IPS-20b (cell line): ENCODE measurements at regions not wholly inside any gene's neighbourhood (a gene's known extent, or its start where the extent isn't known, plus 50 kb on each side); places are given as distances from the start of the nearest gene placed in this dataset.
"Not testable (repeated sequence)": the region's sequence is repeated elsewhere in the genome, so short reads cannot be mapped to it uniquely, and the experiment has no call there.

ENCODE experiments used
- H3K27ac ChIP-seq: one replicate; pipeline ENCODE4 v1.5.1; 2013; ENCODE audit warnings: low read length
- H3K27me3 ChIP-seq: 2 replicates; pipeline ENCODE4 v1.6.1; 2013; ENCODE audit warnings: mild to moderate bottlenecking, low read length, inconsistent platforms; ENCODE audit not compliant: insufficient read depth
- H3K36me3 ChIP-seq: 2 replicates; pipeline ENCODE4 v1.6.1; 2013; ENCODE audit warnings: low read depth, mild to moderate bottlenecking, inconsistent platforms, low read length, moderate library complexity; ENCODE audit not compliant: insufficient read depth
- H3K4me1 ChIP-seq: 2 replicates; pipeline ENCODE4 v1.6.1; 2013; ENCODE audit warnings: mild to moderate bottlenecking, control low read depth, inconsistent platforms, low read length, moderate library complexity; ENCODE audit not compliant: insufficient read depth
- H3K4me3 ChIP-seq: 2 replicates; pipeline ENCODE4 v1.5.1; 2013; ENCODE audit warnings: mild to moderate bottlenecking, low read length, inconsistent platforms
- H3K9ac ChIP-seq: 2 replicates; pipeline ENCODE4 v1.6.1; 2013; ENCODE audit warnings: low read depth, mild to moderate bottlenecking, inconsistent platforms, low read length, moderate library complexity
- H3K9me3 ChIP-seq: 2 replicates; pipeline ENCODE4 v1.6.1; 2013; ENCODE audit warnings: mild to moderate bottlenecking, low read depth, low read length, inconsistent platforms; ENCODE audit not compliant: insufficient read depth

DNA sequence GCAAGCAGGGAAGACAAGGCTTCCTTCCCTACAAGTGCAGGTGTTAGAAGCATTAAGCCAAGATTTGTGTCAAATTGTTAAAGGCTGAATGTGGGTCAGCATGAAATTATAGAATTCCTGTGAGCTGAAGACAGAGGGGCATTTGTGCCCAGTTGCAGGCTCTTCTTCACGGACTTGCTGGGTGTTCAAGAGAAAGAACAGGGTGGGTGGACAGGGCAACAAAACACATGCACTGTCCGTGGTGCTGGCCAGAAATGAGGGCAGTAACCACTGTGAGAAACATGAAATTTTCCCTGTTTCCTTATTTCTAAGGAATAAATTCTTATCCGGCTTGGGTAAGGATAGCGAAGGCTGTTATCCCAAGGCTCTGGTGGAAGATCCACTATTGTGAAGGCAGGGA is 579.5 kb upstream of the HTR1E start:
- H3K4me3 ChIP-seq, result no peak overlapping the region

DNA sequence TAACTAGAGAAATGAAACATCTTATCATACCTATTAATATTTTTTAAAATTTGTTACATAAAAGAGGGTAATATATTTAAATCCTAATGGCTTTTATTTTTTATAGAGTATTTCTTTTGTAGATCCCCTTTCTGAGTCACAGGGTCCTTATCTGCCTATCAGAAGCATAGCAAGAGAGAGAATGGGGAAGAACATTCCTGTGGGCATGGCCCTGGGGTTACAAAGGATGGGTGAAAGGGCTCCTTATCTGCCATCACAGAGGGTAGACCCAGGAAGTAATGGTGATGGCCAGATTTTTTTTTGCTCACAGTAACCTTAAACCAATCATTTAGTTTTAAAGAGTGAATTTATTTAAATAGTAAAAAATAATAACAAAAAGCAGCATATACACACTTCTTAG is 582.1 kb upstream of the HTR1E start:
- Histone ChIP-seq H3K9ac (no peak overlapping the region), H3K9me3 (no peaks in the 10 kb centered on the region), H3K4me3 (no peak overlapping the region), H3K27me3 (no peaks in the 10 kb centered on the region), H3K4me1 (no peaks in the 10 kb centered on the region), H3K36me3 (no peaks in the 10 kb centered on the region), H3K27ac (no peak overlapping the region)

More for the DNA sequence above, 579.5 kb upstream of the HTR1E start:
- H3K36me3 ChIP-seq, result no peaks in the 10 kb centered on the region
- H3K27me3 ChIP-seq, result no peaks in the 10 kb centered on the region
- H3K9ac ChIP-seq, result no peak overlapping the region
- no peaks in the 10 kb centered on the region for H3K9me3 ChIP-seq
- H3K4me1 ChIP-seq, result no peaks in the 10 kb centered on the region
- H3K27ac ChIP-seq, result no peak overlapping the region

DNA sequence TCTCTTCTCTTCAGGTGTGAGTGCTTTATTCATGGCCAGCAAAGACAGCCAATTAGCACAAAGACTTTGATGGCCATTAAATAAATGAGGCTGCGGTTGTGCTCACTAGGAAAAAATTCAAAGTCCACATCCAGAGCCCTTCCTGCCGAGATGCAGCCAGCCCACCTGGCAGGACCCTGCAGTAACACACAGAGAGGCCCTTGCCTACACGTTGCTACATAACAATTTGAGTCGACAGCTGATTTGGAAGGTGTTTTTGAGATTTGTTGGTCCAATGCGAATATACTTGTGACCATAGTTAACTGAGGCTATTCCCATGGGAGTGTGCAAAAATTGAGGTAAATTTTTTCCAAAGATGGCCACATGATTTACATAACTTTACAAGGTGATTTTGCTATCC is 605.4 kb upstream of the HTR1E start:
- no peaks in the 10 kb centered on the region for H3K9me3 ChIP-seq

DNA sequence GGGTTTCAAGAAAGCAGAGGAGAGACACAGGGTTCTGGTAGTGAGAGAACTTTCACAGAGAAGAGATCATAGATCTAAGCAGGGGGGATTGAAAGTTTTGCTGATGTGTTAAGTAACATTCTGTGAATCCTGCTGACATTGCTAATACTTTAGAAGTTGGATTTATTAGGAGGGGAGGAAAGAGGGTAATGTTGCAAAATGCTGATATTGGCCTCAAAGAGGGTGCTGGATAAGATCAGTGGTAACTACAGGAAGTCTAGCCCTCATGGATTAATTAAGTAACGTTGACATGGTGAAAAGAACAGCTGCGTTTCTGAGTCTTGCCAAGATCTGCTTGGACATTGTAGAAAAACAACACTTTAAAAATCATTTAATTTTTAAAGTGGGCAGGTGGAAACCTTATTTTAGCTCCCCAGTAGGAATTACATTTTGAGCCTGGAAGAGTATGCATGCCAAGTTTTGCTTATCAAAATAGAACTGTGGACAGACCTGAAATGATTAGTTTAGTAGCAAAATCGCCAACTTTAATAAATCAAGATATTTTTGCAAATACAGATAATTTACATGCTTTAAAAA is 606.0 kb upstream of the HTR1E start:
- Histone ChIP-seq H3K4me3 (no peak overlapping the region), H3K27ac (no peak overlapping the region)

More for the DNA sequence above, 605.4 kb upstream of the HTR1E start:
- no peaks in the 10 kb centered on the region for H3K36me3 ChIP-seq
- H3K27me3 ChIP-seq, result no peaks in the 10 kb centered on the region
- no peak overlapping the region for H3K4me3 ChIP-seq
- H3K9ac ChIP-seq, result no peak overlapping the region
- peaks cover 8% of the 10 kb centered on the region; the same call in 1 of the 2 replicates for H3K4me1 ChIP-seq
- H3K27ac ChIP-seq, result no peak overlapping the region

DNA sequence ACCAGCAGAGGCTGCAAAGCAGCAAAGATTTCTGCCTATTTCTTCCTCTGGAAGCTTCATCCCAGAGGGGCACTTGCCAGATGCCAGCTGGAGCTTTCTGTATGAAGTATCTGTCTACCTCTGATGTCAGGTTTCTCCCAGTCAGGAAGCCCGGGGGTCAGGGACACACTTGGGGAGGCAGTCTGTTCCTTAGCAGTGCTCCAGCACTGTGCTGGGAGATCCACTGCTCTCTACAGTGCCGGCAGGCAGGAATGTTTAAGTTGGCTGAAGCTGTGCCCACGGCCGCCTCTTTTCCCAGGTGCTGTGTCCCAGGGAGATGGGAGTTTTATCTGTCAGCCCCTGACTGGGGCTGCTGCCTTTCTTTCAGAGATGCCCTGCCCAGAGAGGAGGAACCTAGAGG is 631.1 kb upstream of the HTR1E start:
- Histone ChIP-seq H3K4me1 (no peaks in the 10 kb centered on the region), H3K27ac (no peak overlapping the region), H3K9me3 (peaks cover 4% of the 10 kb centered on the region; the same call in 1 of the 2 replicates), H3K36me3 (no peaks in the 10 kb centered on the region), H3K27me3 (no peaks in the 10 kb centered on the region), H3K9ac (no peak overlapping the region), H3K4me3 (no peak overlapping the region)

More for the DNA sequence above, 606.0 kb upstream of the HTR1E start:
- Histone ChIP-seq H3K9me3 (no peaks in the 10 kb centered on the region), H3K9ac (no peak overlapping the region), H3K4me1 (peaks cover 8% of the 10 kb centered on the region; the same call in 1 of the 2 replicates), H3K36me3 (no peaks in the 10 kb centered on the region), H3K27me3 (no peaks in the 10 kb centered on the region)

DNA sequence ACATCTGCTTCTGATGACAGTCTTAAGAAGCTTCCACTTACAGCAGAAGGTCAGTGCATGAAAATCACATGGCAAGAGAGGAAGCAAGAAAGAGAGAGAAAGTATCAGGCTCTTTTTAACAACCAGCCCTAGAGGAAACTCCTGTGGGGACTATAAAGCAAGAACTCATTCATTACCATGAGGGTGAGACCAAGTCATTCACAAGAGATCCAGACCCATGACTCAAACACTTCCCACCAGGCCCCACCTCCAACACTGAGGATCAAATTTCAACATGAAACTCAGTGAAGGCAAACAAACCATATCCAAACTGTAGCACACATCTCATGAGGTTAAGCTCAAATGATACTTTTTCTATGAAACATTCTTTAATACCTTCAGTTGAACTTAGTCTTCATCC is 643.2 kb upstream of the SYNCRIP start:
- Histone ChIP-seq H3K4me3 (no peak overlapping the region), H3K27ac (no peak overlapping the region), H3K4me1 (no peaks in the 10 kb centered on the region), H3K9ac (no peak overlapping the region), H3K27me3 (no peaks in the 10 kb centered on the region), H3K9me3 (peaks cover 16% of the 10 kb centered on the region), H3K36me3 (no peaks in the 10 kb centered on the region)

DNA sequence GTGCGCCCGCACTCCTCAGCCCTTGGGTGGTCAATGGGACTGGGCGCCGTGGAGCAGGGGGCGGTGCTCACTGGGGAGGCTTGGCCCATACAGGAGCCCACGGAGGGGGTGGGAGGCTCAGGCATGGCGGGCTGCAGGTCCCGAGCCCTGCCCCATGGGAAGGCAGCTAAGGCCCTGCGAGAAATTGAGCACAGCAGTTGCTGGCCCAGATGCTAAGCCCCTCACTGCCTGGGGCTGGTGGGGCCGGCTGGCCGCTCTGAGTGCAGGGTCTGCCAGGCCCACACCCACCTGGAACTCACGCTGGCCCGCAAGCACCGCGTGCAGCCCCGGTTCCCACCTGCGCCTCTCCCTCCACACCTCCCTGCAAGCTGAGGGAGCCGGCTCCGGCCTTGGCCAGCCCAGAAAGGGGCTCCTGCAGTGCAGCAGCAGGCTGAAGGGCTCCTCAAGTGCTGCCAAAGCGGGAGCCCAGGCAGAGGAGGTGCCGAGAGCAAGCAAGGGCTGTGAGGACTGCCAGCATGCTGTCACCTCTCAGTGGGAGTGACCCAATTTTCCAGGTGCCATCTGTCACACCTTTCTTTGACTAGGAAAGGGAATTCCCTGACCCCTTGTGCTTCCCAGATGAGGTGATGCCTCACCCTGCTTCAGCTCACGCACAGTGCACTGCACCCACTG is 642.3 kb upstream of the SYNCRIP start:
- H3K27ac ChIP-seq, H3K4me3 ChIP-seq, H3K27me3 ChIP-seq, H3K9ac ChIP-seq, H3K4me1 ChIP-seq, H3K36me3 ChIP-seq: not testable (repeated sequence)
- peaks cover 16% of the 10 kb centered on the region for H3K9me3 ChIP-seq

DNA sequence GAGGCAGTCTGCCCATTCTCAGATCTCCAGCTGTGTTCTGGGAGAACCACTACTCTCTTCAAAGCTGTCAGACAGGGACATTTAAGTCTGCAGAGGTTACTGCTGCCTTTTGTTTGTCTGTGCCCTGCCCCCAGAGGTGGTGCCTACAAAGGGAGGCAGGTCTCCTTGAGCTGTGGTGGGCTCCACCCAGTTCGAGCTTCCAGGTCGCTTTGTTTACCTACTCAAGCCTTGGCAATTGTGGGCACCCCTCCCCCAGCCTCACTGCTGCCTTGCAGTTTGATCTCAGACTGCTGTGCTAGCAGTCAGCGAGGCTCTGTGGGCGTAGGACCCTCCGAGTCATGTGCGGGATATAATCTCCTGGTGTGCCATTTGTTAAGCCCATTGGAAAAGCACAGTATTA is 640.9 kb upstream of the SYNCRIP start:
- not testable (repeated sequence) for H3K27ac ChIP-seq, H3K4me3 ChIP-seq, H3K4me1 ChIP-seq, H3K36me3 ChIP-seq, H3K27me3 ChIP-seq, H3K9ac ChIP-seq
- H3K9me3 ChIP-seq, result peaks cover 16% of the 10 kb centered on the region

DNA sequence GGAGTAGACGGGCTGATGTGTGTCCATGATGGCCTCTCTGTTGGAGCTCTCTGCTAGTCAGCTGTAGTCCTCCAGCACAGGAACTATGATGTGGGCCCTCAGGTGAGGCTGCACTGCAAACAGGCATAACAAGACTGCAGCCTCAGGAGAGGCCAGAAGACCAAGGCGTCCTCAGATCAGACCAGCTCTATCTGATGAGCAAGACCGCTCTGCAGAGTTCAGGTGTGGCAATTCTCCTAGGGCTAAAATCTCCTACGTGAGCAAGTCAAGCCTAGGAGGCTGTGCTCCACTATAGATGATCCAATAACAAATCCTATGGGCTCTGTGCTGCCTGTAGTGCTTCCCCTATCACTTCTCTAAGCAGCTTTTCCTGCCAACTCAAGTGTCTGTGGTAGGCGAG is 633.4 kb upstream of the SYNCRIP start:
- Histone ChIP-seq H3K4me3 (no peak overlapping the region), H3K27ac (no peak overlapping the region)

DNA sequence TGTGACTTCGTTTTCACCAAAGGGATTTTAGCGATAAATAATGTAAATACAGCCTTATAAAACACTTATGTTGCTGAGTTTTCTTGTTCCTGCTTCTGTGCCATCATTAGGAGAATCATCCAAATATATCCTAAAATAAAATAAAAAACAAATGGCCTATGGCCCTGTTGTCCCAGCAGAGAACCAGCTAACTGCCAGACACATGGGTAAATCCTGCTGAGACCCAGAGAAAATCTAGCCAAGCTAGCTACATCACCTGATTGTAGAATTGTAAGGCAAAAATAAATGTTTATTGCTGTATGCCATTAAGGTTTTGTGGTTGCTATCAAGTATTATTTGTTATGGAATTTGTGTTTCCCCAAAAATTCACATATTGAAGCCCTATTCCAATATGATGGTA is 631.2 kb upstream of the SYNCRIP start:
- Histone ChIP-seq H3K36me3 (no peaks in the 10 kb centered on the region), H3K9ac (no peak overlapping the region), H3K27ac (no peak overlapping the region), H3K4me3 (no peak overlapping the region), H3K27me3 (no peaks in the 10 kb centered on the region), H3K4me1 (no peaks in the 10 kb centered on the region), H3K9me3 (no peaks in the 10 kb centered on the region)

More for the DNA sequence above, 633.4 kb upstream of the SYNCRIP start:
- H3K4me1 ChIP-seq, result no peaks in the 10 kb centered on the region
- H3K9ac ChIP-seq, result no peak overlapping the region
- H3K27me3 ChIP-seq, result no peaks in the 10 kb centered on the region
- H3K36me3 ChIP-seq, result no peaks in the 10 kb centered on the region
- no peaks in the 10 kb centered on the region for H3K9me3 ChIP-seq

DNA sequence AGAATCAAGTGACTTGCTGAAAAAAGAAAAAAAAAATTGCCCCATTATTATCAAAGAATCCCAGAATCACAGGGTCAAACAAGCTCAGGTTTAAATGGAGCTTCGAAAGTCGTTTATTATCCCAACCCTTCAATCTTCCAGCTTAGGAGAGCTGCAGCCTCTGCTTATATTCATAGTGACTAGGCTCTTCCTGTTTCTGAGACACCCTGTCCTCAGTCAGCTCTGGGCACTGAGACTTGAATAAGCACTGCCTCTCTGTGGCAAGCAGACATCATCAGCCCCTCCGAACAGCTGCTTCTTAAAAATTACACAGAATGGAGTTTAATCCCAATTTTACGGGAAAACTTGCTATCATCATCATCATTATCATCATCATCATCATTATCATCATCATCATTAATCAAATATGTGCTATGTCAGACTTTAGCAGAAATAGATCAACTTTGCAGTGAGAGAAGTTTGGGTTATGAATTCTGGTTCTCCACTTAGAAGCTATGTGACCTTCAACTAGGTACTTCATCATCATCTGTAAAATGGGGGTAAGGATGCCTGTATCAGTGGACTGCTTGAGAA is 614.0 kb upstream of the SYNCRIP start:
- no peaks in the 10 kb centered on the region for H3K36me3 ChIP-seq
- no peaks in the 10 kb centered on the region for H3K27me3 ChIP-seq
- no peak overlapping the region for H3K9ac ChIP-seq
- no peaks in the 10 kb centered on the region for H3K9me3 ChIP-seq
- no peaks in the 10 kb centered on the region for H3K4me1 ChIP-seq
- no peak overlapping the region for H3K4me3 ChIP-seq
- no peak overlapping the region for H3K27ac ChIP-seq

DNA sequence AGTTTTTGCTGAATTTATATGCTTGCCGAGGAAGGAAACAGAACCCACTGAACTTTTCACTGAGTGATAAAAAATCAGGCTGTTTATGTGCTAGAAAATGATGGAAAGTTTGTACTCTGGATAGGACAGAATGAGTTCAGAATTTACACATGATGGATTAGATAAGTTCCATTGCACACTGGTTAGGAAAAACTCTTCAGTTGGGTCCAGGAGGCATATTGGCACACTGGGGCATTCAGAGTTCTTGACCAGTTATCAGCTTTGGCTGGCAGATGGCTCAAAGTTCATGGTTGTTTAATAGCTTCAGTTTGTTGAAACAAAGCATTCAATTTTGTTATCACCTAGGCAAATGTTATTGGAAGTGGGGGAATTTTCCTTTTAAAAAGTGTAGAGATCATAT is 613.3 kb upstream of the SYNCRIP start:
- Histone ChIP-seq H3K9me3 (no peaks in the 10 kb centered on the region), H3K36me3 (no peaks in the 10 kb centered on the region), H3K4me3 (no peak overlapping the region), H3K4me1 (no peaks in the 10 kb centered on the region), H3K27ac (no peak overlapping the region), H3K9ac (no peak overlapping the region), H3K27me3 (no peaks in the 10 kb centered on the region)
